CD8-positive, alpha-beta memory T cell (primary cell): ENCODE measurements at regions not wholly inside any gene's neighbourhood (a gene's known extent, or its start where the extent isn't known, plus 50 kb on each side); places are given as distances from the start of the nearest gene placed in this dataset.
"Not testable (repeated sequence)": the region's sequence is repeated elsewhere in the genome, so short reads cannot be mapped to it uniquely, and the experiment has no call there.

Experiments used
- CTCF ChIA-PET: fragments of 350-600 bp; sonication (Branson Sonifier 250); formaldehyde crosslinking; loops from one replicate; lab custom pipeline; 2021; ENCODE audit warnings: antibody characterized with exemption; lab: Charles Lee
- POLR2A ChIA-PET: fragments of 350-600 bp; sonication (Branson Sonifier 250); formaldehyde crosslinking; loops from one replicate; lab custom pipeline; 2021; ENCODE audit warnings: antibody characterized with exemption; lab: Charles Lee
- DNase-seq, 5 donors: peaks; one replicate each; pipeline versions ENCODE4 v3.0.0 to v3.0.0-alpha.2; 2020 to 2022; ENCODE audit warnings: mixed read lengths in 1 of 5
- H3K27ac ChIP-seq: one replicate; pipeline ENCODE4 v1.7.0; 2013; ENCODE audit warnings: low read depth, mild to moderate bottlenecking, low read length, moderate library complexity
- H3K27me3 ChIP-seq: 2 replicates; pipeline ENCODE4 v1.7.0; 2013; ENCODE audit warnings: low read length, mild to moderate bottlenecking; ENCODE audit not compliant: insufficient read depth, poor library complexity, severe bottlenecking
- H3K36me3 ChIP-seq: 2 replicates; pipeline ENCODE4 v1.7.0; 2013; ENCODE audit warnings: mild to moderate bottlenecking, low read length, moderate library complexity; ENCODE audit not compliant: insufficient read depth
- H3K4me1 ChIP-seq: 2 replicates; pipeline ENCODE4 v1.7.0; 2013; ENCODE audit warnings: mild to moderate bottlenecking, low read length, moderate library complexity; ENCODE audit not compliant: insufficient read depth
- H3K4me3 ChIP-seq: 2 replicates; pipeline ENCODE4 v1.7.0; 2013; ENCODE audit warnings: mild to moderate bottlenecking, low read length
- H3K9me3 ChIP-seq: 2 replicates; pipeline ENCODE4 v1.7.0; 2013; ENCODE audit warnings: mild to moderate bottlenecking, low read length
- H3K27ac Mint-ChIP-seq, 8 donors: one replicate each; pipeline ENCODE4 v1.8.0; 2020 to 2021; ENCODE audit warnings: mixed read lengths in 8 of 8, mild to moderate bottlenecking in 6 of 8, inconsistent platforms in 3 of 8, moderate library complexity in 3 of 8
- H3K27me3 Mint-ChIP-seq, 2 donors: one replicate each; pipeline ENCODE4 v1.8.0; 2020 to 2021; ENCODE audit warnings: mixed read lengths in 2 of 2, mild to moderate bottlenecking in 1 of 2, moderate library complexity in 1 of 2
- H3K36me3 Mint-ChIP-seq, 3 donors: one replicate each; pipeline ENCODE4 v1.8.0; 2020 to 2021; ENCODE audit warnings: mixed read lengths in 3 of 3, inconsistent platforms in 1 of 3, mild to moderate bottlenecking in 1 of 3
- H3K4me1 Mint-ChIP-seq, 3 donors: one replicate each; pipeline ENCODE4 v1.8.0; 2020 to 2021; ENCODE audit warnings: mixed read lengths in 3 of 3, inconsistent platforms in 1 of 3, mild to moderate bottlenecking in 1 of 3
- H3K4me3 Mint-ChIP-seq, 7 donors: one replicate each; pipeline ENCODE4 v1.8.0; 2020 to 2021; ENCODE audit warnings: mixed read lengths in 7 of 7, mild to moderate bottlenecking in 6 of 7, moderate library complexity in 4 of 7, inconsistent platforms in 2 of 7
- H3K9me3 Mint-ChIP-seq, 5 donors: one replicate each; pipeline ENCODE4 v1.8.0; 2020 to 2022; ENCODE audit warnings: mixed read lengths in 5 of 5, mild to moderate bottlenecking in 3 of 5, moderate library complexity in 2 of 5, inconsistent platforms in 1 of 5

GRCh38 chr6:84314377-84314898 is 87.0 kb upstream of the CEP162 start:
- Histone ChIP-seq H3K27me3 (no peaks in the 10 kb centered on the region), H3K4me3 (no peak overlapping the region), H3K27ac (no peak overlapping the region), H3K36me3 (no peaks in the 10 kb centered on the region), H3K9me3 (no peaks in the 10 kb centered on the region), H3K4me1 (no peaks in the 10 kb centered on the region)
- Mint-ChIP-seq H3K4me1 (no peaks in the 10 kb centered on the region), H3K27ac (no peak overlapping the region), H3K9me3 (peaks cover 2 to 18% (median 4%) of the 10 kb centered on the region in 5 donors), H3K36me3 (no peaks in the 10 kb centered on the region), H3K4me3 (no peak overlapping the region), H3K27me3 (no peaks in the 10 kb centered on the region)
- ChIA-PET POLR2A (no interaction called here), CTCF (no interaction called here)
- DNase-seq, result no peak

GRCh38 chr6:84309336-84309735 is 81.9 kb upstream of the CEP162 start:
- Mint-ChIP-seq H3K36me3 (no peaks in the 10 kb centered on the region), H3K4me1 (no peaks in the 10 kb centered on the region), H3K9me3 (no peaks in the 10 kb centered on the region), H3K27ac (no peak overlapping the region), H3K27me3 (no peaks in the 10 kb centered on the region), H3K4me3 (no peak overlapping the region)
- Histone ChIP-seq H3K9me3 (no peaks in the 10 kb centered on the region), H3K4me1 (no peaks in the 10 kb centered on the region), H3K27ac (no peak overlapping the region), H3K27me3 (no peaks in the 10 kb centered on the region), H3K36me3 (no peaks in the 10 kb centered on the region), H3K4me3 (no peak overlapping the region)
- ChIA-PET CTCF (no interaction called here), POLR2A (no interaction called here)
- DNase-seq, result no peak

- H3K4me3 Mint-ChIP-seq, result no peak overlapping the region
- H3K36me3 ChIP-seq, result no peaks in the 10 kb centered on the region
- CTCF ChIA-PET, result no interaction called here
These were observed 77.4 kb upstream of the CEP162 start for GRCh38 chr6:84304881-84305280.

GRCh38 chr6:84291033-84291432 is 63.6 kb upstream of the CEP162 start:
- peaks cover 16 to 34% (median 25%) of the 10 kb centered on the region in 5 donors for H3K9me3 Mint-ChIP-seq
- not testable (repeated sequence) for H3K4me3 Mint-ChIP-seq

More at GRCh38 chr6:84304881-84305280, 77.4 kb upstream of the CEP162 start:
- Histone ChIP-seq H3K27ac (no peak overlapping the region), H3K4me1 (no peaks in the 10 kb centered on the region), H3K4me3 (no peak overlapping the region), H3K9me3 (no peaks in the 10 kb centered on the region), H3K27me3 (no peaks in the 10 kb centered on the region)
- no peak overlapping the region for H3K27ac Mint-ChIP-seq
- peaks cover 0 to 7% of the 10 kb centered on the region in 2 donors for H3K27me3 Mint-ChIP-seq
- H3K4me1 Mint-ChIP-seq, result no peaks in the 10 kb centered on the region
- DNase-seq, result no peak
- POLR2A ChIA-PET, result no interaction called here
- no peaks in the 10 kb centered on the region for H3K36me3 Mint-ChIP-seq
- peaks cover 0 to 4% (median 0%) of the 10 kb centered on the region in 5 donors for H3K9me3 Mint-ChIP-seq

GRCh38 chr6:84284428-84285049 is 57.1 kb upstream of the CEP162 start:
- Histone ChIP-seq H3K9me3 (no peaks in the 10 kb centered on the region), H3K4me3 (no peak overlapping the region), H3K27me3 (no peaks in the 10 kb centered on the region), H3K4me1 (no peaks in the 10 kb centered on the region), H3K36me3 (no peaks in the 10 kb centered on the region), H3K27ac (no peak overlapping the region)
- ChIA-PET POLR2A (no interaction called here), CTCF (no interaction called here)
- H3K27ac Mint-ChIP-seq, result peak overlapping the region in 1 of 8 donors; percentile 16
- H3K4me1 Mint-ChIP-seq, result no peaks in the 10 kb centered on the region
- H3K4me3 Mint-ChIP-seq, result no peak overlapping the region
- H3K36me3 Mint-ChIP-seq, result no peaks in the 10 kb centered on the region
- H3K9me3 Mint-ChIP-seq, result peaks cover 0 to 7% (median 7%) of the 10 kb centered on the region in 5 donors
- peaks cover 12 to 22% of the 10 kb centered on the region in 2 donors for H3K27me3 Mint-ChIP-seq
- DNase-seq, result no peak

More at GRCh38 chr6:84291033-84291432, 63.6 kb upstream of the CEP162 start:
- H3K27me3 Mint-ChIP-seq, H3K4me1 ChIP-seq, H3K36me3 Mint-ChIP-seq, H3K36me3 ChIP-seq, H3K4me1 Mint-ChIP-seq, CTCF ChIA-PET, H3K4me3 ChIP-seq, H3K27me3 ChIP-seq, H3K9me3 ChIP-seq, H3K27ac Mint-ChIP-seq, H3K27ac ChIP-seq, POLR2A ChIA-PET, DNase-seq: not testable (repeated sequence)

GRCh38 chr6:84282550-84282949 is 55.1 kb upstream of the CEP162 start:
- no peaks in the 10 kb centered on the region for H3K36me3 ChIP-seq
- peaks cover 0 to 2% (median 0%) of the 10 kb centered on the region in 5 donors for H3K9me3 Mint-ChIP-seq
- H3K36me3 Mint-ChIP-seq, result no peaks in the 10 kb centered on the region
- H3K27ac Mint-ChIP-seq, result no peak overlapping the region
- no peaks in the 10 kb centered on the region for H3K9me3 ChIP-seq
- DNase-seq, result no peak
- no peak overlapping the region for H3K4me3 ChIP-seq
- H3K4me1 Mint-ChIP-seq, result no peaks in the 10 kb centered on the region
- CTCF ChIA-PET, result no interaction called here
- no peak overlapping the region for H3K4me3 Mint-ChIP-seq
- H3K27ac ChIP-seq, result no peak overlapping the region
- H3K4me1 ChIP-seq, result no peaks in the 10 kb centered on the region
- POLR2A ChIA-PET, result no interaction called here
- no peaks in the 10 kb centered on the region for H3K27me3 ChIP-seq
- H3K27me3 Mint-ChIP-seq, result peaks cover 12 to 33% of the 10 kb centered on the region in 2 donors

- CTCF ChIA-PET, result no interaction called here
- Histone ChIP-seq H3K4me3 (no peak overlapping the region), H3K9me3 (no peaks in the 10 kb centered on the region), H3K27me3 (no peaks in the 10 kb centered on the region), H3K4me1 (no peaks in the 10 kb centered on the region), H3K36me3 (no peaks in the 10 kb centered on the region), H3K27ac (no peak overlapping the region)
- no peaks in the 10 kb centered on the region for H3K36me3 Mint-ChIP-seq
- no peak overlapping the region for H3K4me3 Mint-ChIP-seq
- no peak overlapping the region for H3K27ac Mint-ChIP-seq
- no peak for DNase-seq
- H3K27me3 Mint-ChIP-seq, result peaks cover 16 to 37% of the 10 kb centered on the region in 2 donors
- POLR2A ChIA-PET, result no interaction called here
- H3K4me1 Mint-ChIP-seq, result no peaks in the 10 kb centered on the region
- peaks cover 0 to 2% (median 0%) of the 10 kb centered on the region in 5 donors for H3K9me3 Mint-ChIP-seq
These were observed 53.2 kb upstream of the CEP162 start for GRCh38 chr6:84280639-84281038.

GRCh38 chr6:84280030-84280429 is 52.6 kb upstream of the CEP162 start:
- Mint-ChIP-seq H3K27me3 (peaks cover 16 to 37% of the 10 kb centered on the region in 2 donors), H3K9me3 (peaks cover 0 to 2% (median 0%) of the 10 kb centered on the region in 5 donors), H3K4me1 (no peaks in the 10 kb centered on the region), H3K4me3 (no peak overlapping the region), H3K27ac (no peak overlapping the region), H3K36me3 (no peaks in the 10 kb centered on the region)
- no peak for DNase-seq
- no peak overlapping the region for H3K27ac ChIP-seq
- CTCF ChIA-PET, result no interaction called here
- H3K4me3 ChIP-seq, result no peak overlapping the region
- POLR2A ChIA-PET, result no interaction called here
- no peaks in the 10 kb centered on the region for H3K4me1 ChIP-seq
- H3K9me3 ChIP-seq, result no peaks in the 10 kb centered on the region
- H3K27me3 ChIP-seq, result no peaks in the 10 kb centered on the region
- H3K36me3 ChIP-seq, result no peaks in the 10 kb centered on the region
